Middle frontal gyrus (tissue), 1 donor: ENCODE measurements at regions not wholly inside any gene's neighbourhood (a gene's known extent, or its start where the extent isn't known, plus 50 kb on each side); places are given as distances from the start of the nearest gene placed in this dataset.
A peak's percentile ranks its signal among the peaks of the same experiment; 100 is the strongest.

ENCODE experiments used
- DNase-seq: peaks from one replicate; pipeline ENCODE4 v3.0.0-alpha.2; 2015; ENCODE audit warnings: low spot score; ENCODE audit errors: extremely low spot score

DNA sequence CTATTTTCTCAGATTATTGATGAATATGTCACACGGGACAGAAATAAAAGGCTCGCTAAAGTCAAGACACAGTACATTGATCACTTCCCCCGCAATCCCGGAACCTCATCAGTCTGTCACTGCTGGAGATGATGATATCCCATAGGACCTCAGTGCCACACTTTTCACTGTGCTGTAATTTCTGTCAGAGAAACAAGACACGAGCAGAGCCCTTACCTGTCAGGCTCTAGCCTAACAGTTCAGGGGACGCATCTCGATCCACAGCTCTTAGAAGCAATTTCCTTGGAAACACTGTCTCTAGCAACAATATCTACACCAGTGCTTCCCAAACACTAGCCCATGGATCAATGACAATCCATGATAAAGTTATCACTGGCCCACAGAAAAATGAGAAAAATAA lies 140.0 kb downstream of the GRIN2B start:
- no peak for DNase-seq

DNA sequence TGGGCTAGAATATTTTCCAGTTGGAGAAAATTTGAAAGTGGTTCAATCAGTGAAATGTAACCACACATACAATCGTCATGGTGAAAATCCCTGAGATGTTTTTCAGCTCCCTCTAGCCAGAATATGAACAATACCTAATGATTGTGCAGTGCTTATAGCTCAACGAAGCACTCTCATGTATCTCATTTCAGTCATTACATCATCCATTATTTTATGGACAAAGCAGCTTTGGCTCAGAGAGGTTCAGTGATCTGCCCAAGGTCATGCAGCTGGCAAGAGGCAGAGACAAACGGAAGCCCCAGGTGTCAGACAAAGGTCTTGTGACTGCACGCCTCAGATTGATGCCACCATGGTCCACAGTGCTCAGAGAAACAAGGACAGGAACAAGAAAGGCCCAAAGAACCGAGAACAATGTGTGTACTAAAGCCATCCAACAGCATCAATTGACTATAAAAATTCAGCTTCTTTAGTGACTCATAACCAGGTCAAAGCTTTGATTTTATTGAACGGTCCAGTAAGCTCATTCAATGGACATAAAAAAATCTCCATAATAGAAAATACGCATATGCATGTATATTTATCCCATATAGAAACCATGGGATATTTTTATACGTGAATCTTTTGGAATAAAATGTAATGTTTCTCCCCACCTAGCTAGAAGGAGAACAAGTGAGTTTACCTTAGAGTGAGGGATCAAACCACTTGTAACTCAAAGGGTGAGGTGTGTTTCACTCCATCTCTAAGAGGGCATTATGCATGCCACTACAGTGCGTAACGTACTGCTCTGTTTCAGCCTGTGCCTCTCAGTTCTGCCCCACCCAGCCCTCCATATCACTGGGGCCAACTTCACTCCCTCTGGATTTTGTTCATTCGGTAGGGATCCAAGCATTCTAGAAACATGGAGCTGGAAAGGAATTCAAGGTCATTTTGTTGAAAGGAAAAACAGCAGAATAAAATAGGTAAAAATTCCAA lies 141.8 kb downstream of the GRIN2B start:
- no peak for DNase-seq

DNA sequence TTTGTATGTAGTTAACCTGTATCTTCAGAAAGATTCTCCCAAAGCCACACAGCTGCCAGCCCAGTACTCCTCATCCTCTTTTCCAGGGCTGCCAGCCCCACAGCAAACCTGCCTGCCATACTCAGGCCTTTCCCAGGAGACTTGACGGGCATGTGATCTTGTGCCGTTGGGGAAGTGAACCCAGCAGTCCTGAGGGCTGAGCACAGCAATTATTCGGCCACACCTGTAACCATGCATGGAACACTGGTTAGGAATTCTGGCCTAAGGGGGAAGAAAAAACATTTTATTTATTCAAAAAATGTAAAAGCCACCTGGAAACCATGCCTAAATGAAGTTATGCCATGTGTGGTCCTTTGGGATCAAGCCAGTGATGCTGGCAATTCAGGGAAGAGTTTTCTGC lies 145.3 kb downstream of the GRIN2B start:
- DNase-seq: no peak

DNA sequence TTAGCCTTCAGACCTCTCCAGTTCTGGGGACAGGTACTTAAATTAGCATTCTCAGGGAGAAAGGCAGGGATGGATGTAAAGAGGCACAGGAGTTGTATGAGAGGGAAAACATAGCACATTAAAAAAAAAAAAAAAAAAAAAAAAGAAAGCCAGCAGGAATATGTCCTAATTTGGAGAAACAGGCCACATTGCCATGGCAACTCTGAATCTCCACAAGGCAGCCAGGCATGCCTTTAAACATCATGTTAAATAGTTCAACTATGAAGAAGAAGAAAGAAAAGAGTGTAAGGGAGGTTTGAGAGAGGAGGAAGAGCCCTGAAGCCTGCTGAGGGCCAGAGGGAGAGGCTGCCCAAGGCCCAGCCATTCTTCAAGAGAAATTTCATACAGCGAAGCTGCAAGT lies 145.8 kb downstream of the GRIN2B start:
- peak; percentile 31 for DNase-seq

DNA sequence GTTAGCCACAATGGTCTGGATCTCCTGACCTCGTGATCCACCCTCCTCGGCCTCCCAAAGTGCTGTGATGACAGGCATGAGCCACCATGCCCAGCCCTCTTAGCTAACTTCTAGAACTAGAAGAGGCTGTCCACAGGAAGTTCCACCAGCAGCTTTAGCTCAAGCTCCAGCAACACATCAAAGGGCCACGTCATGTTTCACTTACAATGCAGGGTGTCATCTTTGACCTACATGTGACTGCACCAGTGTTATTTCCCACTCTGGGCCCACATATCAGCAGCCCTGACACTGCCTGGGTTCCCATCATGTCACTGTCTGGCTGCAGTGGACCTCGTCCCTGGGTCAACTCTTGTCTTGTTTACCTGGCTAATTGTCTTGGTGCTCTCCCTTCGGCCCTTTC lies 147.2 kb downstream of the GRIN2B start:
- no peak for DNase-seq

DNA sequence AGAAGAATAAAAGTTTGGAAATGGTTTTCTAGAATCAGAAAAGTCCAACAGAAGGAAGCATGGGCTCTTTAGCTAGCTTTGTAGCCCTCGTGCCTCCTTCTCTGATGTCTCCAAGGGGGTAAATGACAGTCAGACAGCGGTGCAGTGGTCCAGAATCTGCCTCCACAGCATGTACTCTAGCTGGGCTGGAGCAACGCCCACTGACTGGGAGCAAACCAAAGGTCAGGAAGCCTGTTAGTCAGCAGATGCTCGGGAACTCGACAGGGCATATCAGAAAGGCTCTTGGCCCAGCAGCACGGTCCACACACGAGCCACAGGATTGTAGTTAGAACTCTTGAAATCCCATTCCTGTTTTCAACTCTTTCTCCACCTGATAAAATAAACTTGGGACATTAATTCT lies 164.3 kb downstream of the GRIN2B start:
- no peak for DNase-seq

DNA sequence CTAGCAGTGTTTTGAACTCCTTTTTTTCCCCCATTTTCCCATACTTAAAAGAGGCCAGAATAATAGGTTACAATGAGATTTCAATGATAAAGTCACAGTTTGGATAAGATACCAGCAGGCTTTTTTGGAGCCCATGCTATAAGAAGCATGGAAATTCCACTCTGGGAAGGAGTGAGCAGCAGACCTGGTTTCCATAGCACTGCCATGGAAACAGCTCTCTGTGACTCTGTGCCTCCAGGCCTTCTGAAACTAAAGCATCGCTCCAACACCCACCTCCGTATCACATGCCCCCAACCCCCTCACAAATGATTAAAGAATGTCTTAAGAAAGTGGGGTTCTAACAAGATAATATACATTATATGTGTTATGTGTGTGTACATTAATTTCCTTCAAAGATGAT lies 165.0 kb downstream of the GRIN2B start:
- DNase-seq: peak; percentile 34

DNA sequence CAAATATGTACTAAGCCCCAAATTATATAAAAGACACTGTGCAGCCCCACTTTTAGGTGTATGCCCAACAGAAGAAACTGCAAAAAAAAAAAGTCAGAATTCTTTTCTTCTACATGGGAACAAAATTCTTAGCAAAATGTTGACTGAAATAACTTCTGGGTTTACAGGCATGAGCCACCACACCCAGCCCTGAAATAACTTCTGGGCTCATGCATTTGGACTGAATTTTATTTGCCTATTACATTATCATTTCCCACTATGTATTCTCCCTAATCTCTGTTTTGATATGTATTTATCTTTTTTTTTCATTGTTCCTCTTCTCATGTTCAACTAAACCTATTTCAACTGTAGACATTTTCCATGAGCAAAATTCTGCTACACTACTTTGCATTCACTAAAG lies 169.2 kb downstream of the GRIN2B start:
- no peak for DNase-seq

DNA sequence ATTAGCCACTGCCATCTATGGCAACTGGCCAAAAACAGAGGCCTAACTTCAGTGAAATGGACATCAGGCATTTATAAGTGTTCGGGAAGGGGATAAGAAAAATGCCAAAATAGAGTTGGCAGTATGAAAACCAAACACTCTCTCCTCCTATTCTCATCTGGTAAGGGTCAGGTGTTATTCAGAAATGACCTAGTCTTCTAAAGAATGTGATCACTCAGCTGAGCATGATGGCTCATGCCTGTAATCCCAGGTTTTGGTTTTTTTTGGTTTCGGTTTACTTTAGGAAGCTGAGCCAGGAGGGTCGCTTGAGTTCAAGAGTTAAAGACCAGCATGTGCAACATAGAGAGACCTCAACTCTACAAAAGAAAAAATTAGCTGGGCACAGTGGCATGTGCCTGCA lies 170.3 kb downstream of the GRIN2B start:
- DNase-seq: no peak

DNA sequence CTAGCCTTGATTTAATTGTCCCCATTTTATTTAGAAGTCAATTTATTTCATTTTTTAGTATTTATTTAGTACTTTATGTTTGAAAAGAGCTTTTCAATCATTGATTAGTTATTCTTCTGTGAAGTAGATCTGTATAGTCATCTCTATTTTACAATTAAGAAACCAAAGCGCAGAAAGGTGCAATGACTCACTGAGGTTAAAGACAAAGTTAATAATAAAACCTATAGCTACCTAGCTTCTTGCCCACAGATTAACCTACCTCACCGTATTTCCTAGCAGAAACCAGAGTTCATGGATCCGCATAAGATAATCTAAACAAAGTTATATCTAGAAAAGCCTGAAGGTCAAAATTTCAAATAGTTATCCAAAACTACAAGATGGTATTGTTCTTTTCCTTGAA lies 176.4 kb downstream of the GRIN2B start:
- DNase-seq: no peak

DNA sequence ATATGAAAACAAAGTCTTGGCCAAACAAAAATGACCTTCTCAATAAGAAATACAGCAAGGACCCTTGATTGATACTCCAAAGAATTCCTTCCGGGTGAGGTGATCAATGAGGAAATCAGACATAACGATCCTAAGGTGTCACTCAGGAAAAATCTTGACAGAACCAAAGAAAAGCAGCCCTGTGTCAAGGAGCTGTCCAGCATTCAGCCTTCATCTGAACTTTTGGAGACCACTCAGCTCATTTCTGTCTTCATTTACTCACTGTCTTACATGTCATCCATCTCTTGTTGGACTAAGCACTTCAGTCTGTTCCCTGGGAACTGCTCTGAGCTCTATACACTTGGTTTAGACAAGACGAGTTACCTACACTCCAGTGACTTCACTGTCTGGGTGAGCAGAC lies 179.9 kb downstream of the GRIN2B start:
- DNase-seq: no peak

DNA sequence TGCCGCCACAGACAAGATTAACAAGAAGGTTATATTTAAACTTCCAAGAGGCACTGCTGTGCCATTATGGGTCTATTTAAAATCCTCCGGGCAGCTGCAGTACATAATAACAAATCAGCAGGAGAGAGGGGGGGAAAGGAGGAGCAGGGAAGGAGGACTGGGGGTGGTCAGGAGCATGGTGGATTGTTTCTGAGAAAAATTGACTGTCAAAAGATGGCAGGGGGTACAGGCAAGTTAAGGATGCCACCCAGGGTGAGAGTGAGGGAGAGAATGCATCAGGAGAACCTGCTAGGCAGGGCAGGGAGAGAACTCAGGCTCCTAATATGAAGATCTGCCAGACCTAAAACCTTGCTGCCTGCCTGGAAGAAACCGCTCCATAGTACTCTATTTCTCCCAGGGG lies 181.8 kb downstream of the GRIN2B start:
- no peak for DNase-seq

DNA sequence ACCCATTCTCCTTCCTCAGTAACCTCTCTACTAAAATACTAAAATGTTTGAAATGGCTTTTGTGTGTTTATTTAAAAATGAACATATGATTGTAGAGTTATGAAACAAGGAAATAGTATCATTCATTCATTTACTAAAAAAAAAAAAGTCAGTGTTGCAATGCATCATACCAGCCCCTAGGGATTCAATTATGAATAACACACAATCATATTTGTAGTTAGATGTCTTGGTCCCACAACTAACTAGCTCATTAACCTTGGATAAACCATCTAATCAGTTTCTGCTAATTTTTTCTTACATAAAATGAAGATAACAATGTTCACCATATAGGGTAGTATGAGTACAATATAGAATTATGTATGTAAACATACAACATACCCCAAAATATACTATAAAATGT lies 183.2 kb downstream of the GRIN2B start:
- no peak for DNase-seq

DNA sequence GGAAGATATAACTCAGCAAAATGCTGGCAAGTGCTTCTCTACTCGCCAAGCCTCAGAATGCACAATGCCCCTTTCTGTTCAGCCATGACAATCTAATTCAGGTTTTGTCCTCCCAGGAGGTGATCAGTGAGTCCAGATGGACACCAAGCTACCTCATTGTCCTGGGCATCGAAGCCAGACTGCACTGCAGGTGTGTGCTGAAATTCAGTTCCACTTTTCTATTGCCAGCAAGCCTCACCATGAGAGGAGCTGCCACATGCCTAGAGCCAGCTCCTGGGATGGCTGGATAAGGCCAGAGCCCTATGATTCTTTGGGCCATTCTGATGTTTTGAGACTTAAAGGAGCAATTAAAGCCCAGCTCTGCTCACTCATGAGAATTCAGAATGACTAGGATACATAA lies 186.7 kb downstream of the GRIN2B start:
- DNase-seq: no peak

DNA sequence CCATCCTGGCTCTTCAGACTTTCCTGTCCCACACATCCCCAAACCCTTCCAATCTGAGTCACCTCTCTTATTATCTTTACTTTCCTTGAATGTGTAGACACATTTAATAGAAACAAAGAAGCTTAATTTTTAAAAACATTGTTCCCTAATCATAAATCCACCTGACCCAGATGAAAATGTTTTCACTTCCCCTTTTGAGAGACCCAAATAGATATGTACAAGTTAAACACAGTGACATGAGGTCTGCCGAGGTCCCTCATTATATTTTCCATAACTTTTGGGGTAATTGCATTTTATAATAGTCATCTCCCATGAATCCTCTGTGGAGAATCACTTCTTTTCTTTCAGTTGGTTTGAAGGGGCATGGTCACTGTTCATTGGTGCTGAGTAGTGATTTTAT lies 191.1 kb downstream of the GRIN2B start:
- DNase-seq: no peak

DNA sequence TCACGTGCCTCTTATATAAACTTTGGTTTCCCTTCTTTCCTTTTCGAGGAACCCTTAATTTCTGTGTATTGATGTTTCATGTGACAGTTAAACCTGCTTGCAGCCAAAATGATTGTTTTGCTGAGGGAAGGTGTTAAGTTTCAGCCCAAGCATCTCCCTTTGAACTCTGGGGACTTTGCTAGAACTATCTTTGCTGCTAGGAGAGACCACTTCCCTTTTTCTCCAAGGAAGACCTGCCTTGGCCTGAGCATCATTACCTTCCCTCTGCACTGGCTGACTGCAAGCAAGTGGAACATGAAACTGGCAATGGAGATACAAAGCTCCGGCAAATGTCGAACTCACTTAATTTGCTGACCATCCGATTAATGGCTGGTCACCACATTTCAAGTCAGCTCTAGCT lies 192.8 kb downstream of the GRIN2B start:
- DNase-seq: no peak

DNA sequence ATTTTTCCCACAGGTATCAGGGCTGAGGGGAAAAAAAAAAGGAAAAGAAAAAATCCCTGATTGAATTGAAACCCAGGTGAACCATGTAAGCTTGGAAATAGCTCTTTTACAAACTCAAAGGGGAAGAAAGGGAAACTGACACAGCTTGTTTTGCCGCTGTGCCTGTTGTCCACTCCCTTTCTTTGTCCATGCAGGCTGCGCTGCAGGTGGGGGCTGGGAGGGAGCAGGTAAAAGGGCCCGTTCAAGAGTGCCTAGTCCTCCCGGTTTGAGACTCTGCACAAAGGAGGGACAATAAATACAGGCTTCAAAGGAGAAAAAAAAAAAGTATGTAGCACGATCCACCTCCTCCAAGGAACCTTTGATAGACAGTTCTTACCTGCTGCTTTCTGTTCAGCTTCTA lies 194.8 kb downstream of the GRIN2B start:
- no peak for DNase-seq

DNA sequence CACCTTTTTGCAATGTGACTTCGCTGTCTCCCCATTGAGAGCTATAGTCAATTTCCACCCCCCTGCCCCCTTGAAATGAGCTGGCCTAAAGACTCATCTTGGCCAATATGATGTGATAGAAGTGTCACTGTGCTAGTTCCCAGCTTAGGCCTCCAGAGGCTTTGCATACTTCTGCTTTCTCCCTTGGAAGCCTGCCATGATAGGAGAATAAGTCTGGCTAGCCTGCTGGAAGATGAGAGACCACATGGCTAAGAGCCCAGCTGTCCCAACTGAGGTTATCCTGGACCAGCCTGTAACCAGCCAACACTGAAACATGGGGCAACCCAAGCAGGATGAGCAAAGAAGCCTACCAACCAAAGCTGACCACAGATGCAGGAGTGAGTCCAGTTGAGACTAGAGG lies 196.9 kb downstream of the GRIN2B start:
- no peak for DNase-seq

DNA sequence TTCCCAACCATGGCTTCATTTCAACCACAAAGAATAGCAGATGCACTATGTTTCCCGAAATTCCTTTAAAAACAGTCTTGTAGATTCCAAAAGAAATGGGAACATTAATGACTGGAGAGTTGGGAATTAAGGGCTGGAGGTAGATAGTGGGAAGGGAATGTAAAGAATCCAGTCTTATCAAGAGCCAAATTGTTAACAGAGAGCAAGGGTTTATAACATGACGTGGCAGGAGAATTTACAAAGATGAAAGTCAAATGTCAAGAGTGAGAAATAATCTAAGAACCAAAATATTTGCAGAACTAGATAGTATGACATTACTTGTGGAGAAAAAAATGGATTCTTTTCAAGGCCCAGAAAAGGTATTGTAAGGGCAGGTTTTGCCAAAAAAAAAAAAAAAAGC lies 200.9 kb downstream of the GRIN2B start:
- DNase-seq: no peak

DNA sequence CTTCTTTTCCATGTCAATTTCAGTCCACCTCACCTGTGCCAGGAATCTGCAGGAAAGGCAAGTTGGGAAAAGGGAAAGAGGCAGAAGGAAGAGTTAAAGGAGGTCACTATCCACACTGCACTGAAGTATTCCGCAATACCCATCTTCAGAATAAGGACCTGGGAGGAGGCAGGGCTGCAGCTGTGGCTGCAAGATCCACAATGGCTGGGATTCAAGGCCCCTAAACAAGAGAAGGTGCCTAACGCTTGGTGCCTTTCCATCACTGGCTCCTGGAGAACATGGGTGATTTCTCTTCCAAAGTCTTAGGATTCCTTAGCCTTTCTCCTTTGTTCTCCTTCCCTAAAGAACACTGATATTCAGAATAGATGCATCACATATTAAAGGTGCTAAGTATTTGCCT lies 204.0 kb downstream of the GRIN2B start:
- DNase-seq: no peak

DNA sequence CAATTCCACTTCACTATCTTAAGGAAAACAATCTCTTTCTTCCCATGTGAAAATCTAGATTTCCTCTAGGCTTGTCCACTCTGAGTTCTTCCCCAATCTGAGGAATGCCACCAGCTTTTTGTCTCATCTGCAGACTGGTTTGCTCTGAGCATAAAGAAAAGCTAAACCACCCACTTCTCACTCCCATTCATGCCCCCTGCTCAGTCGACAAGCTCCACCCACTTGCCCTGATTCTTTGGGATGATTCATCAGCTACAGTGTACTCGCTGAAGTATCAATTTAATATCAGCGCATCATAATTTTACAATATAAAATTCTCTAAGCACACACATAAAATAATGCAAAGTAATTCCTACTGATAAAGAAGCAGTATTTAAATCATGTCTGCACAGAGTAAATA lies 209.1 kb downstream of the GRIN2B start:
- no peak for DNase-seq

DNA sequence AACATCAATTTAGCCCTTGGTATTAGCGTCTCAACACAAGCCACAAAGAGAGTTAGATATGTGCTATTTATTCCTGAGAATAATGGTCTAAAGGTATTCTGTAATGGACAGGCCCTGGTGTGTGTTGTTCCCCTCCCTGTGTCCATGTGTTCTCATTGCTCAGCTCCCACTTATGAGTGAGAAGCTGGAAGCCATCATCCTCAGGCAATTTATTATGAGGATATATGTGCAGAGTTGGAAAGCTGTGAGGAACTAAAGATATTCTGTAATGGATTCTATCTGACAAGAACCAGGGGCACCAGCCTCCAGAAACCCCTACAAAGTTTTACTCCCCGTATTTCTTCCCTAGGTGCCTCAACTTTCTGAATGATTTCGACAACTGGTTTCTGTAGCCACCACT lies 210.8 kb downstream of the GRIN2B start:
- DNase-seq: no peak

DNA sequence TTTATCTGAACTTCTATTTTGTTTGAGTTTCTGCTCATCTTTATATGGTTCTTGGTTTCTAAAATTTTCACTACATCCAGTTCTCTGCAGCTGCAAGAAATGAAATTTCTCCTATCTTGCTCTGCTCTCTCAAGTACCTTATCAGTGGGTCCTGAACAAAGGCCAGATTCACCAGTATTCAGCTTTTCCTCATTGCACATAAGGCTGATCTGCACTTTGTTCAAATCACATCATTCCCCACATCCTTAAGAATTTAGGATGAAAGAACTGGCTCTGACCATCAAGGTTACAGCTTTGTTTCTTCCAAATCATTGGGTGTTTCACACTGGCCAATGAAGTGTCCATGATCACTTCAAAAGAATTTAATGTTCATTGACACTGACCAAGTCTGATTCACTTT lies 211.4 kb downstream of the GRIN2B start:
- no peak for DNase-seq
